Liver (tissue), 3 donors: ENCODE measurements at regions not wholly inside any gene's neighbourhood (a gene's known extent, or its start where the extent isn't known, plus 50 kb on each side); places are given as distances from the start of the nearest gene placed in this dataset.
"Not testable (repeated sequence)": the region's sequence is repeated elsewhere in the genome, so short reads cannot be mapped to it uniquely, and the experiment has no call there.

ENCODE experiments used
- FOXA2 ChIP-seq: IDR thresholded peaks from 2 replicates; pipeline ENCODE4 v1.6.1; 2016; ENCODE audit warnings: antibody characterized with exemption
- GABPA ChIP-seq, 2 donors: IDR thresholded peaks in 1 of 2; conservative IDR thresholded peaks in 1 of 2; 2 replicates each; pipeline ENCODE4 v1.6.1; 2016; ENCODE audit warnings: antibody characterized with exemption in 2 of 2, mild to moderate bottlenecking in 1 of 2, moderate library complexity in 1 of 2
- HNF4A ChIP-seq, 2 donors: conservative IDR thresholded peaks; 2 replicates each; pipeline ENCODE4 v1.6.1; 2016; ENCODE audit warnings: antibody characterized with exemption in 2 of 2, mild to moderate bottlenecking in 2 of 2
- RAD21 ChIP-seq, 2 donors: IDR thresholded peaks; 2 replicates each; pipeline ENCODE4 v1.6.1; 2016; ENCODE audit warnings: antibody characterized with exemption in 2 of 2, mild to moderate bottlenecking in 2 of 2
- RXRA ChIP-seq, 2 donors: IDR thresholded peaks; 2 replicates each; pipeline ENCODE4 v1.6.1; 2017 to 2018; ENCODE audit warnings: antibody characterized with exemption in 2 of 2, mild to moderate bottlenecking in 1 of 2
- SP1 ChIP-seq: IDR thresholded peaks from 2 replicates; pipeline ENCODE4 v1.6.1; 2018; ENCODE audit warnings: antibody characterized with exemption, mild to moderate bottlenecking
- TAF1 ChIP-seq: conservative IDR thresholded peaks from 2 replicates; pipeline ENCODE4 v1.6.1; 2016; ENCODE audit warnings: antibody characterized with exemption, mild to moderate bottlenecking
- YY1 ChIP-seq: IDR thresholded peaks from 2 replicates; pipeline ENCODE4 v1.6.1; 2016; ENCODE audit warnings: antibody characterized with exemption, mild to moderate bottlenecking
- TF ChIP-seq, protein P1 (sequence below): fragments of 150-350 bp; IDR thresholded peaks from 2 replicates; pipeline ENCODE4 v1.5.1; 2017; ENCODE audit warnings: improper control_type of control experiment, low read depth, low read length; ENCODE audit not compliant: missing input control
- TF ChIP-seq, protein P2 (sequence below): IDR thresholded peaks from 2 replicates; pipeline ENCODE4 v1.6.1; 2016; ENCODE audit warnings: antibody characterized with exemption
- TF ChIP-seq, protein P3 (sequence below): IDR thresholded peaks from 2 replicates; pipeline ENCODE4 v1.6.1; 2016; ENCODE audit warnings: antibody characterized with exemption
- TF ChIP-seq, protein P4 (sequence below): IDR thresholded peaks from 2 replicates; pipeline ENCODE4 v1.6.1; 2016; ENCODE audit warnings: antibody characterized with exemption, mild to moderate bottlenecking
- TF ChIP-seq, protein P5 (sequence below): IDR thresholded peaks from 2 replicates; pipeline ENCODE4 v1.6.1; 2016; ENCODE audit warnings: antibody characterized with exemption
- donor health status: healthy.
- donor health status: healthy.

DNA sequence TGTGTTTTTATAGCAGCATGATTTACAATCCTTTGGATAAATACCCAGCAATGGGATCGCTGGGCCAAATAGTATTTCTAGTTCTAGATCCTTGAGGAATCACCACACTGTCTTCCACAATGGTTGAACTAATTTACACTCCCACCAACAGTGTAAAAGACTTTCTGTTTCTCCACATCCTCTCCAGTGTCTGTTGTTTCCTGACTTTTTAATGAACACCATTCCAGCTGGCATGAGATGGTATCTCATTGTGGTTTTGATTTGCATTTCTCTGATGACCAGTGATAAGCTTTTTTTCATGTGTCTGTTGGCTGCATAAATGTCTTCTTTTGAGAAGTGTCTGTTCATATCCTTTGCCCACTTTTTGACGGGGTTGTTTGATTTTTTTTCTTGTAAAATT is 209.5 kb upstream of the RASGRP1 start:
- TF ChIP-seq, protein P1, sequence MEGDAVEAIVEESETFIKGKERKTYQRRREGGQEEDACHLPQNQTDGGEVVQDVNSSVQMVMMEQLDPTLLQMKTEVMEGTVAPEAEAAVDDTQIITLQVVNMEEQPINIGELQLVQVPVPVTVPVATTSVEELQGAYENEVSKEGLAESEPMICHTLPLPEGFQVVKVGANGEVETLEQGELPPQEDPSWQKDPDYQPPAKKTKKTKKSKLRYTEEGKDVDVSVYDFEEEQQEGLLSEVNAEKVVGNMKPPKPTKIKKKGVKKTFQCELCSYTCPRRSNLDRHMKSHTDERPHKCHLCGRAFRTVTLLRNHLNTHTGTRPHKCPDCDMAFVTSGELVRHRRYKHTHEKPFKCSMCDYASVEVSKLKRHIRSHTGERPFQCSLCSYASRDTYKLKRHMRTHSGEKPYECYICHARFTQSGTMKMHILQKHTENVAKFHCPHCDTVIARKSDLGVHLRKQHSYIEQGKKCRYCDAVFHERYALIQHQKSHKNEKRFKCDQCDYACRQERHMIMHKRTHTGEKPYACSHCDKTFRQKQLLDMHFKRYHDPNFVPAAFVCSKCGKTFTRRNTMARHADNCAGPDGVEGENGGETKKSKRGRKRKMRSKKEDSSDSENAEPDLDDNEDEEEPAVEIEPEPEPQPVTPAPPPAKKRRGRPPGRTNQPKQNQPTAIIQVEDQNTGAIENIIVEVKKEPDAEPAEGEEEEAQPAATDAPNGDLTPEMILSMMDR, result not testable (repeated sequence)
- not testable (repeated sequence) for TF ChIP-seq GABPA (IDR thresholded peaks at IDR 0.05 in 1 of 2, conservative IDR thresholded peaks at IDR 0.05 in 1 of 2); YY1; SP1; HNF4A (conservative IDR thresholded peaks at IDR 0.05); TAF1; FOXA2; RXRA (IDR thresholded peaks at IDR 0.05); RAD21 (IDR thresholded peaks at IDR 0.05)
- TF ChIP-seq, protein P2, sequence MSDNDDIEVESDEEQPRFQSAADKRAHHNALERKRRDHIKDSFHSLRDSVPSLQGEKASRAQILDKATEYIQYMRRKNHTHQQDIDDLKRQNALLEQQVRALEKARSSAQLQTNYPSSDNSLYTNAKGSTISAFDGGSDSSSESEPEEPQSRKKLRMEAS, result not testable (repeated sequence)
- TF ChIP-seq, protein P3, sequence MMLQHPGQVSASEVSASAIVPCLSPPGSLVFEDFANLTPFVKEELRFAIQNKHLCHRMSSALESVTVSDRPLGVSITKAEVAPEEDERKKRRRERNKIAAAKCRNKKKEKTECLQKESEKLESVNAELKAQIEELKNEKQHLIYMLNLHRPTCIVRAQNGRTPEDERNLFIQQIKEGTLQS, result not testable (repeated sequence)
- TF ChIP-seq, protein P4, sequence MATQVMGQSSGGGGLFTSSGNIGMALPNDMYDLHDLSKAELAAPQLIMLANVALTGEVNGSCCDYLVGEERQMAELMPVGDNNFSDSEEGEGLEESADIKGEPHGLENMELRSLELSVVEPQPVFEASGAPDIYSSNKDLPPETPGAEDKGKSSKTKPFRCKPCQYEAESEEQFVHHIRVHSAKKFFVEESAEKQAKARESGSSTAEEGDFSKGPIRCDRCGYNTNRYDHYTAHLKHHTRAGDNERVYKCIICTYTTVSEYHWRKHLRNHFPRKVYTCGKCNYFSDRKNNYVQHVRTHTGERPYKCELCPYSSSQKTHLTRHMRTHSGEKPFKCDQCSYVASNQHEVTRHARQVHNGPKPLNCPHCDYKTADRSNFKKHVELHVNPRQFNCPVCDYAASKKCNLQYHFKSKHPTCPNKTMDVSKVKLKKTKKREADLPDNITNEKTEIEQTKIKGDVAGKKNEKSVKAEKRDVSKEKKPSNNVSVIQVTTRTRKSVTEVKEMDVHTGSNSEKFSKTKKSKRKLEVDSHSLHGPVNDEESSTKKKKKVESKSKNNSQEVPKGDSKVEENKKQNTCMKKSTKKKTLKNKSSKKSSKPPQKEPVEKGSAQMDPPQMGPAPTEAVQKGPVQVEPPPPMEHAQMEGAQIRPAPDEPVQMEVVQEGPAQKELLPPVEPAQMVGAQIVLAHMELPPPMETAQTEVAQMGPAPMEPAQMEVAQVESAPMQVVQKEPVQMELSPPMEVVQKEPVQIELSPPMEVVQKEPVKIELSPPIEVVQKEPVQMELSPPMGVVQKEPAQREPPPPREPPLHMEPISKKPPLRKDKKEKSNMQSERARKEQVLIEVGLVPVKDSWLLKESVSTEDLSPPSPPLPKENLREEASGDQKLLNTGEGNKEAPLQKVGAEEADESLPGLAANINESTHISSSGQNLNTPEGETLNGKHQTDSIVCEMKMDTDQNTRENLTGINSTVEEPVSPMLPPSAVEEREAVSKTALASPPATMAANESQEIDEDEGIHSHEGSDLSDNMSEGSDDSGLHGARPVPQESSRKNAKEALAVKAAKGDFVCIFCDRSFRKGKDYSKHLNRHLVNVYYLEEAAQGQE, result not testable (repeated sequence)
- TF ChIP-seq, protein P5, sequence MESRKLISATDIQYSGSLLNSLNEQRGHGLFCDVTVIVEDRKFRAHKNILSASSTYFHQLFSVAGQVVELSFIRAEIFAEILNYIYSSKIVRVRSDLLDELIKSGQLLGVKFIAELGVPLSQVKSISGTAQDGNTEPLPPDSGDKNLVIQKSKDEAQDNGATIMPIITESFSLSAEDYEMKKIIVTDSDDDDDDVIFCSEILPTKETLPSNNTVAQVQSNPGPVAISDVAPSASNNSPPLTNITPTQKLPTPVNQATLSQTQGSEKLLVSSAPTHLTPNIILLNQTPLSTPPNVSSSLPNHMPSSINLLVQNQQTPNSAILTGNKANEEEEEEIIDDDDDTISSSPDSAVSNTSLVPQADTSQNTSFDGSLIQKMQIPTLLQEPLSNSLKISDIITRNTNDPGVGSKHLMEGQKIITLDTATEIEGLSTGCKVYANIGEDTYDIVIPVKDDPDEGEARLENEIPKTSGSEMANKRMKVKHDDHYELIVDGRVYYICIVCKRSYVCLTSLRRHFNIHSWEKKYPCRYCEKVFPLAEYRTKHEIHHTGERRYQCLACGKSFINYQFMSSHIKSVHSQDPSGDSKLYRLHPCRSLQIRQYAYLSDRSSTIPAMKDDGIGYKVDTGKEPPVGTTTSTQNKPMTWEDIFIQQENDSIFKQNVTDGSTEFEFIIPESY, result not testable (repeated sequence)
